K562 (cell line): ENCODE measurements at regions not wholly inside any gene's neighbourhood (a gene's known extent, or its start where the extent isn't known, plus 50 kb on each side); places are given as distances from the start of the nearest gene placed in this dataset.

ENCODE experiments used
- CHCHD3 ChIP-seq: fragments of 250-450 bp; sonication (Bioruptor Pico); IDR thresholded peaks from 2 replicates; pipeline ENCODE4 v2.1.2; 2022; ENCODE audit warnings: mild to moderate bottlenecking
- ESRRB ChIP-seq: fragments of 250-450 bp; sonication (Bioruptor Pico); IDR thresholded peaks from 2 replicates; pipeline ENCODE4 v1.5.0; 2020; ENCODE audit warnings: mild to moderate bottlenecking, moderate library complexity, borderline replicate concordance
- NR1H2 ChIP-seq: sonication (generic); formaldehyde crosslinking; IDR thresholded peaks from 2 replicates; pipeline ENCODE4 v1.4.0; 2020; ENCODE audit warnings: mild to moderate bottlenecking, missing genetic modification reagents
- PTRF ChIP-seq: fragments of 450-650 bp; IDR thresholded peaks from 2 replicates; pipeline ENCODE4 v1.6.1; 2016; ENCODE audit warnings: mild to moderate bottlenecking, missing genetic modification characterization, missing compliant biosample characterization
- RB1 ChIP-seq: fragments of 450-650 bp; IDR thresholded peaks from 2 replicates; pipeline ENCODE4 v1.6.1; 2017; ENCODE audit warnings: low read depth, mild to moderate bottlenecking
- SMARCA4 ChIP-seq: fragments of 450-650 bp; IDR thresholded peaks from 2 replicates; pipeline ENCODE4 v1.6.1; 2016
- SRSF9 ChIP-seq: fragments of 200-400 bp; formaldehyde crosslinking; IDR thresholded peaks from 2 replicates; pipeline ENCODE4 v1.6.1; 2017; ENCODE audit warnings: low read depth, low read length, borderline replicate concordance
- TBL1XR1 ChIP-seq, 2 experiments: IDR thresholded peaks; 2 replicates each; pipeline ENCODE4 v1.6.1; 2012; ENCODE audit warnings: improper control_type of control experiment in 2 of 2, low read length in 2 of 2, mild to moderate bottlenecking in 1 of 2
- WHSC1 ChIP-seq: IDR thresholded peaks from one replicate; pipeline ENCODE4 v1.6.1; 2012; ENCODE audit warnings: low read length, control low read depth, inconsistent platforms
- ZEB2 ChIP-seq: fragments of 450-650 bp; IDR thresholded peaks from 2 replicates; pipeline ENCODE4 v1.6.1; 2016
- ZFP30 ChIP-seq: fragments of 250-450 bp; sonication (Bioruptor Pico); IDR thresholded peaks from 2 replicates; pipeline ENCODE4 v1.8.0; 2022; ENCODE audit warnings: moderate library complexity, mild to moderate bottlenecking, inconsistent platforms, borderline replicate concordance
- ZNF140 ChIP-seq: fragments of 250-450 bp; sonication (Bioruptor Pico); IDR thresholded peaks from 2 replicates; pipeline ENCODE4 v1.8.0; 2021; ENCODE audit warnings: moderate library complexity, mild to moderate bottlenecking, inconsistent platforms
- ZNF436 ChIP-seq: fragments of 250-450, 450-650 bp; sonication (Bioruptor Pico); formaldehyde crosslinking; IDR thresholded peaks from 2 replicates; pipeline ENCODE4 v1.7.0; 2020; ENCODE audit warnings: mild to moderate bottlenecking
- ZNF584 ChIP-seq: fragments of 200-800 bp; sonication (Bioruptor generic); IDR thresholded peaks from 2 replicates; pipeline ENCODE4 v1.6.1; 2016; ENCODE audit warnings: low read depth, mild to moderate bottlenecking, missing genetic modification characterization, missing compliant biosample characterization
- ZNF589 ChIP-seq: fragments of 200-800 bp; sonication (Bioruptor generic); IDR thresholded peaks from 2 replicates; pipeline ENCODE4 v1.6.1; 2016; ENCODE audit warnings: low read depth, missing genetic modification characterization, missing compliant biosample characterization
- TF ChIP-seq, protein P1 (sequence below): fragments of 150-350 bp; conservative IDR thresholded peaks from 2 replicates; pipeline ENCODE4 v1.6.1; 2014; ENCODE audit warnings: low read length
- TF ChIP-seq, protein P2 (sequence below): IDR thresholded peaks from 2 replicates; pipeline ENCODE4 v1.6.1; 2011; ENCODE audit not compliant: insufficient read length; ENCODE audit errors: extremely low read depth
- TF ChIP-seq, protein P3 (sequence below): sonication (generic); formaldehyde crosslinking; IDR thresholded peaks from 2 replicates; pipeline ENCODE4 v1.8.0; 2022; ENCODE audit warnings: mild to moderate bottlenecking, low read depth, missing genetic modification reagents
- TF ChIP-seq, protein P4 (sequence below): fragments of 250-450 bp; sonication (Bioruptor Pico); IDR thresholded peaks from 2 replicates; pipeline ENCODE4 v1.8.0; 2021; ENCODE audit warnings: borderline replicate concordance, mild to moderate bottlenecking, moderate library complexity; ENCODE audit not compliant: poor library complexity, severe bottlenecking

DNA sequence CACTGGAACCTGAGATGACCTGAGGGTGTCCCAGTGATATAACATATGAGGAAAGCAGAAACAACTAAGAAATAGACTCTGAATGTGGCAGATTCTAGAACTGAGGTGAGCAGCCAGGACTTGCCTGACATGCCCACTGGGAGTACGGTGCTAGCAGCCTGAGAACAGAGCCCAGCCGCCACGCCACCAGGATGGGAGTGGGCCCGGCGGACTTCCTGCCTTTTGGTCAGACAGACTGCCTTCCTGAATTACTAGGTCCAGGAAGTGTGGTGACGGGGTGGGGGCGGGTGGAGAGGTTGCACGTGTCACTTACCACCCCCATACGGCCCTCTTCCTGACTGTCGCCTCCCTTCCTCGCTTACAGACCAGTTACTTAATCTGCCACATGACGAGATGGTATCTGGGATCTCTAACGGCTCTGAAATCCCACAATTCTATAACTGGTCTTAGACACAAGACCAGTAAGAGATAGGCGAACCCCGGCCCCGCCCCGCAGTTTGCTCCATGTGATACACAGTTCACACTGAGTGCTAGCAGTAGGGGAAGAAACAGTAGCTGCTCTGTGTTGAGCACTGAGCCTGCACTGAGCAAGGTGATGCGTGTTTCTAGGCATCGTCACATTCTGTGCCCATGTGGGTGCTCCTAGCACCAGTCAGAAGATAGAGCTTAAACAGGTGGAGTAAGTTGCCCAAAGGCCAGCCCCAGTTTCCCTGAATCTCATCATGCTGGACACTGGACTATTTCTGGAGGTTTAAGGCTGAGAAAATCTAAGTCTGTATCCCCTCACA, 95.7 kb downstream of the CPN2 start (continued):
- TF ChIP-seq, protein P1, sequence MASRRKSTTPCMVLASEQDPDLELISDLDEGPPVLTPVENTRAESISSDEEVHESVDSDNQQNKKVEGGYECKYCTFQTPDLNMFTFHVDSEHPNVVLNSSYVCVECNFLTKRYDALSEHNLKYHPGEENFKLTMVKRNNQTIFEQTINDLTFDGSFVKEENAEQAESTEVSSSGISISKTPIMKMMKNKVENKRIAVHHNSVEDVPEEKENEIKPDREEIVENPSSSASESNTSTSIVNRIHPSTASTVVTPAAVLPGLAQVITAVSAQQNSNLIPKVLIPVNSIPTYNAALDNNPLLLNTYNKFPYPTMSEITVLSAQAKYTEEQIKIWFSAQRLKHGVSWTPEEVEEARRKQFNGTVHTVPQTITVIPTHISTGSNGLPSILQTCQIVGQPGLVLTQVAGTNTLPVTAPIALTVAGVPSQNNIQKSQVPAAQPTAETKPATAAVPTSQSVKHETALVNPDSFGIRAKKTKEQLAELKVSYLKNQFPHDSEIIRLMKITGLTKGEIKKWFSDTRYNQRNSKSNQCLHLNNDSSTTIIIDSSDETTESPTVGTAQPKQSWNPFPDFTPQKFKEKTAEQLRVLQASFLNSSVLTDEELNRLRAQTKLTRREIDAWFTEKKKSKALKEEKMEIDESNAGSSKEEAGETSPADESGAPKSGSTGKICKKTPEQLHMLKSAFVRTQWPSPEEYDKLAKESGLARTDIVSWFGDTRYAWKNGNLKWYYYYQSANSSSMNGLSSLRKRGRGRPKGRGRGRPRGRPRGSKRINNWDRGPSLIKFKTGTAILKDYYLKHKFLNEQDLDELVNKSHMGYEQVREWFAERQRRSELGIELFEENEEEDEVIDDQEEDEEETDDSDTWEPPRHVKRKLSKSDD, result no peak
- TF ChIP-seq ZEB2 (peak; percentile 77), ESRRB (CRISPR knock-in tag) (no peak), CHCHD3 (CRISPR knock-in tag) (no peak), RB1 (peak; percentile 62), WHSC1 (no peak), SRSF9 (no peak), PTRF (tag) (no peak), ZNF589 (CRISPR knock-in tag) (peak; percentile 93), SMARCA4 (peak; percentile 80), ZNF436 (CRISPR knock-in tag) (no peak), NR1H2 (CRISPR knock-in tag) (no peak), ZNF584 (peak; percentile 79), ZFP30 (CRISPR knock-in tag) (no peak), TBL1XR1 (IDR thresholded peaks at IDR 0.05; ENCODE audit: low read length in 2 of 2) (peak; percentile 54 to 99), ZNF140 (CRISPR knock-in tag) (no peak)
- TF ChIP-seq, protein P2, sequence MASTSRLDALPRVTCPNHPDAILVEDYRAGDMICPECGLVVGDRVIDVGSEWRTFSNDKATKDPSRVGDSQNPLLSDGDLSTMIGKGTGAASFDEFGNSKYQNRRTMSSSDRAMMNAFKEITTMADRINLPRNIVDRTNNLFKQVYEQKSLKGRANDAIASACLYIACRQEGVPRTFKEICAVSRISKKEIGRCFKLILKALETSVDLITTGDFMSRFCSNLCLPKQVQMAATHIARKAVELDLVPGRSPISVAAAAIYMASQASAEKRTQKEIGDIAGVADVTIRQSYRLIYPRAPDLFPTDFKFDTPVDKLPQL, result no peak
- TF ChIP-seq, protein P3, sequence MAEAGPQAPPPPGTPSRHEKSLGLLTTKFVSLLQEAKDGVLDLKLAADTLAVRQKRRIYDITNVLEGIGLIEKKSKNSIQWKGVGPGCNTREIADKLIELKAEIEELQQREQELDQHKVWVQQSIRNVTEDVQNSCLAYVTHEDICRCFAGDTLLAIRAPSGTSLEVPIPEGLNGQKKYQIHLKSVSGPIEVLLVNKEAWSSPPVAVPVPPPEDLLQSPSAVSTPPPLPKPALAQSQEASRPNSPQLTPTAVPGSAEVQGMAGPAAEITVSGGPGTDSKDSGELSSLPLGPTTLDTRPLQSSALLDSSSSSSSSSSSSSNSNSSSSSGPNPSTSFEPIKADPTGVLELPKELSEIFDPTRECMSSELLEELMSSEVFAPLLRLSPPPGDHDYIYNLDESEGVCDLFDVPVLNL, result no peak
- TF ChIP-seq, protein P4, sequence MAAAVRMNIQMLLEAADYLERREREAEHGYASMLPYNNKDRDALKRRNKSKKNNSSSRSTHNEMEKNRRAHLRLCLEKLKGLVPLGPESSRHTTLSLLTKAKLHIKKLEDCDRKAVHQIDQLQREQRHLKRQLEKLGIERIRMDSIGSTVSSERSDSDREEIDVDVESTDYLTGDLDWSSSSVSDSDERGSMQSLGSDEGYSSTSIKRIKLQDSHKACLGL (CRISPR knock-in tag), result no peak
